Esophagus muscularis mucosa (tissue), 3 donors: ENCODE measurements at regions not wholly inside any gene's neighbourhood (a gene's known extent, or its start where the extent isn't known, plus 50 kb on each side); places are given as distances from the start of the nearest gene placed in this dataset.

Experiments
- EP300 ChIP-seq: sonication (generic); formaldehyde crosslinking; IDR thresholded peaks from one replicate; pipeline ENCODE4 v1.6.1; 2017; ENCODE audit warnings: antibody characterized with exemption
- POLR2AphosphoS5 ChIP-seq, 2 donors: sonication (generic); formaldehyde crosslinking; IDR thresholded peaks; one replicate each; pipeline ENCODE4 v1.6.1; 2017; ENCODE audit warnings: antibody characterized with exemption in 2 of 2

GRCh38 chr5:26647781-26648180 is 390.6 kb downstream of the CDH9 start:
- TF ChIP-seq POLR2AphosphoS5 (IDR thresholded peaks at IDR 0.05): no peak
- TF ChIP-seq EP300: no peak
